ENCODE measurements at regions not wholly inside any gene's neighbourhood (a gene's known extent, or its start where the extent isn't known, plus 50 kb on each side); places are given as distances from the start of the nearest gene placed in this dataset.

DNA sequence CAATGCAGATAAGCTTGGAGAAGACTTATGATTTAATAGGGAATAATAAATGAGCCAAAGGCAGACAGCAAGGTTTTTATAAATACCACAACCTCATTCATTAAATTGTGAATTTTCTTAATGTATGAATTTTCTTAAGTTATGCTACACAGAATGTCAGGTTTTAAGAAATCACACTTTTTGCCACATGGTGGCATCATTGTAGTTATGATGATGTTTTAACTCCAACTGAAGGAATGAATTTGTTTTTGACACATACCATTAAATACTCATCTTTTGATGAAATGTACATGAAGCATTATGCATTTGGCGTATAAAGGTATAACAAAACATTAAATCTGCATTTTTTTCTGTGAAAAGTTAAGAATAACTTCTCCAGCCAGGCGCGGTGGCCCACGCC lies 524.1 kb upstream of the FBXO33 start:
- ChIA-PET CTCF (no interaction called here), POLR2A (ENCODE audit: low non-redundant PET) (no interaction called here)
- TF ChIP-seq, protein P1, sequence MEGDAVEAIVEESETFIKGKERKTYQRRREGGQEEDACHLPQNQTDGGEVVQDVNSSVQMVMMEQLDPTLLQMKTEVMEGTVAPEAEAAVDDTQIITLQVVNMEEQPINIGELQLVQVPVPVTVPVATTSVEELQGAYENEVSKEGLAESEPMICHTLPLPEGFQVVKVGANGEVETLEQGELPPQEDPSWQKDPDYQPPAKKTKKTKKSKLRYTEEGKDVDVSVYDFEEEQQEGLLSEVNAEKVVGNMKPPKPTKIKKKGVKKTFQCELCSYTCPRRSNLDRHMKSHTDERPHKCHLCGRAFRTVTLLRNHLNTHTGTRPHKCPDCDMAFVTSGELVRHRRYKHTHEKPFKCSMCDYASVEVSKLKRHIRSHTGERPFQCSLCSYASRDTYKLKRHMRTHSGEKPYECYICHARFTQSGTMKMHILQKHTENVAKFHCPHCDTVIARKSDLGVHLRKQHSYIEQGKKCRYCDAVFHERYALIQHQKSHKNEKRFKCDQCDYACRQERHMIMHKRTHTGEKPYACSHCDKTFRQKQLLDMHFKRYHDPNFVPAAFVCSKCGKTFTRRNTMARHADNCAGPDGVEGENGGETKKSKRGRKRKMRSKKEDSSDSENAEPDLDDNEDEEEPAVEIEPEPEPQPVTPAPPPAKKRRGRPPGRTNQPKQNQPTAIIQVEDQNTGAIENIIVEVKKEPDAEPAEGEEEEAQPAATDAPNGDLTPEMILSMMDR (conservative IDR thresholded peaks at IDR 0.05; ENCODE audit: low read depth), result no peak
- H3K27ac ChIP-seq, result no peak overlapping the region
- DNase-seq (ENCODE audit: low spot score), result no peak

GRCh38 chr14:39948235-39948634 lies 516.0 kb upstream of the FBXO33 start:
- DNase-seq (ENCODE audit: low spot score), result no peak
- TF ChIP-seq, protein P1 (conservative IDR thresholded peaks at IDR 0.05; ENCODE audit: low read depth), result no peak
- ChIA-PET POLR2A (ENCODE audit: low non-redundant PET) (no interaction called here), CTCF (no interaction called here)
- H3K27ac ChIP-seq, result no peak overlapping the region

DNA sequence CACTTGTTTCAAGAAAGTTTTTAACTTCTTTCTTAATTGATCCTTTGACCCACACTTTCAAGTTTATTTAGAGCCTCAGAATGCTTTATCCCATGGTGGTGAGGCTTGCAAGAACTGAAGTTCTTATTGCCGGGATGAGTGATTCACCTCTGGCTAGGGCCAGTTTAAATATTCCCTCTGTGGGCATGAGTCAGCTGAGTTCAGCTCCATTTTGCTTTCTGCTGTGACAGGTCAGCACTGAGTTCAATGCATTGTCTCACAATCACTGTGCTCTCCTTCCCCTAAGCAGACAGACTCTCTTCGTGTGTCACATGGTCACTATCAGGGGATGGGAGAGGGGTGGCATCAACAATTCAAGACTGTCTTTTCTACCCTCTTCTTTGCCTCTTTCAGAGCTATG lies 514.6 kb upstream of the FBXO33 start:
- no peak for DNase-seq (ENCODE audit: low spot score)
- ChIA-PET CTCF (no interaction called here), POLR2A (ENCODE audit: low non-redundant PET) (no interaction called here)
- TF ChIP-seq, protein P1 (conservative IDR thresholded peaks at IDR 0.05; ENCODE audit: low read depth), result no peak
- no peak overlapping the region for H3K27ac ChIP-seq

- DNase-seq (ENCODE audit: low spot score), result no peak
- TF ChIP-seq, protein P1 (conservative IDR thresholded peaks at IDR 0.05; ENCODE audit: low read depth), result no peak
- H3K27ac ChIP-seq, result no peak overlapping the region
- ChIA-PET POLR2A (ENCODE audit: low non-redundant PET) (no interaction called here), CTCF (interaction anchor here (0.6 kb wide), 1 partner anchor 141 kb away, joined by 3 read pairs; no protein-coding TSS in a partner anchor)
Measured at GRCh38 chr14:39939023-39939422, 506.8 kb upstream of the FBXO33 start.

GRCh38 chr14:39912192-39913100 lies 480.2 kb upstream of the FBXO33 start:
- ChIA-PET CTCF (interaction anchor here (0.7 kb wide), 1 partner anchor 140 kb away, joined by 3 read pairs; no protein-coding TSS in a partner anchor), POLR2A (ENCODE audit: low non-redundant PET) (no interaction called here)
- H3K27ac ChIP-seq, result no peak overlapping the region
- TF ChIP-seq, protein P1 (conservative IDR thresholded peaks at IDR 0.05; ENCODE audit: low read depth), result no peak
- DNase-seq (ENCODE audit: low spot score), result no peak

- TF ChIP-seq, protein P1 (conservative IDR thresholded peaks at IDR 0.05; ENCODE audit: low read depth), result no peak
- DNase-seq (ENCODE audit: low spot score), result no peak
- ChIA-PET POLR2A (ENCODE audit: low non-redundant PET) (no interaction called here), CTCF (no interaction called here)
- H3K27ac ChIP-seq, result no peak overlapping the region
Measured at GRCh38 chr14:39897657-39898056, 465.4 kb upstream of the FBXO33 start.

Data from RWPE1 (cell line).